Chondrocyte (in vitro differentiated cells): ENCODE measurements at regions not wholly inside any gene's neighbourhood (a gene's known extent, or its start where the extent isn't known, plus 50 kb on each side); places are given as distances from the start of the nearest gene placed in this dataset.

Experiments used
- DNase-seq: peaks from one replicate; pipeline ENCODE4 v3.0.0; 2021; ENCODE audit warnings: mixed read lengths, low spot score
- H3K27ac Mint-ChIP-seq: one replicate; pipeline ENCODE4 v1.8.0; 2021; ENCODE audit warnings: mild to moderate bottlenecking, moderate library complexity, mixed read lengths; ENCODE audit not compliant: unreplicated experiment
- H3K27me3 Mint-ChIP-seq: 2 replicates; pipeline ENCODE4 v1.8.0; 2021; ENCODE audit warnings: low read depth, mixed read lengths
- H3K36me3 Mint-ChIP-seq: 2 replicates; pipeline ENCODE4 v1.8.0; 2021; ENCODE audit warnings: low read depth, mixed read lengths
- H3K4me1 Mint-ChIP-seq: 2 replicates; pipeline ENCODE4 v1.8.0; 2021; ENCODE audit warnings: low read depth, mild to moderate bottlenecking, mixed read lengths
- H3K4me3 Mint-ChIP-seq: one replicate; pipeline ENCODE4 v1.8.0; 2021; ENCODE audit warnings: mild to moderate bottlenecking, moderate library complexity, mixed read lengths; ENCODE audit not compliant: unreplicated experiment
- H3K9me3 Mint-ChIP-seq: 2 replicates; pipeline ENCODE4 v1.8.0; 2021; ENCODE audit warnings: low read depth, mixed read lengths
- CTCF ChIP-seq: fragments of 200-600 bp; sonication (generic); IDR thresholded peaks from 2 replicates; pipeline ENCODE4 v1.5.0; 2021; ENCODE audit warnings: antibody characterized with exemption, mild to moderate bottlenecking, moderate library complexity

GRCh38 chr9:89826186-89826585 lies 221.4 kb downstream of the GADD45G start:
- no peaks in the 10 kb centered on the region for H3K36me3 Mint-ChIP-seq
- H3K27ac Mint-ChIP-seq = no peak overlapping the region
- peaks cover 4% of the 10 kb centered on the region for H3K4me1 Mint-ChIP-seq
- no peak for TF ChIP-seq CTCF
- H3K4me3 Mint-ChIP-seq = no peak overlapping the region
- H3K27me3 Mint-ChIP-seq = peaks cover 7% of the 10 kb centered on the region
- peaks cover 9% of the 10 kb centered on the region for H3K9me3 Mint-ChIP-seq
- DNase-seq = no peak

- DNase-seq = no peak
- Mint-ChIP-seq H3K27me3 (peaks cover 11% of the 10 kb centered on the region), H3K36me3 (no peaks in the 10 kb centered on the region), H3K9me3 (peaks cover 9% of the 10 kb centered on the region), H3K4me1 (peaks cover 3% of the 10 kb centered on the region), H3K4me3 (no peak overlapping the region), H3K27ac (no peak overlapping the region)
- no peak for TF ChIP-seq CTCF
Observed at GRCh38 chr9:89829346-89829745, 224.5 kb downstream of the GADD45G start.

- H3K9me3 Mint-ChIP-seq = peaks cover 3% of the 10 kb centered on the region
- peaks cover 10% of the 10 kb centered on the region for H3K27me3 Mint-ChIP-seq
- H3K4me3 Mint-ChIP-seq = no peak overlapping the region
- H3K4me1 Mint-ChIP-seq = peaks cover 7% of the 10 kb centered on the region
- no peak overlapping the region for H3K27ac Mint-ChIP-seq
- TF ChIP-seq CTCF = no peak
- DNase-seq = no peak
- no peaks in the 10 kb centered on the region for H3K36me3 Mint-ChIP-seq
Observed at GRCh38 chr9:89835666-89836065, 230.9 kb downstream of the GADD45G start.

- no peaks in the 10 kb centered on the region for H3K9me3 Mint-ChIP-seq
- H3K27me3 Mint-ChIP-seq = peaks cover 10% of the 10 kb centered on the region
- no peak overlapping the region for H3K4me3 Mint-ChIP-seq
- H3K4me1 Mint-ChIP-seq = peaks cover 7% of the 10 kb centered on the region
- H3K36me3 Mint-ChIP-seq = no peaks in the 10 kb centered on the region
- DNase-seq = no peak
- no peak overlapping the region for H3K27ac Mint-ChIP-seq
- TF ChIP-seq CTCF = no peak
Observed at GRCh38 chr9:89837162-89837933, 232.5 kb downstream of the GADD45G start.

- no peak for TF ChIP-seq CTCF
- Mint-ChIP-seq H3K27ac (no peak overlapping the region), H3K4me3 (no peak overlapping the region), H3K36me3 (no peaks in the 10 kb centered on the region), H3K27me3 (peaks cover 12% of the 10 kb centered on the region), H3K9me3 (no peaks in the 10 kb centered on the region), H3K4me1 (peaks cover 7% of the 10 kb centered on the region)
- no peak for DNase-seq
Observed at GRCh38 chr9:89837934-89838310, 233.1 kb downstream of the GADD45G start.
